ENCODE measurements at regions not wholly inside any gene's neighbourhood (a gene's known extent, or its start where the extent isn't known, plus 50 kb on each side); places are given as distances from the start of the nearest gene placed in this dataset.

- TF ChIP-seq, protein P1, sequence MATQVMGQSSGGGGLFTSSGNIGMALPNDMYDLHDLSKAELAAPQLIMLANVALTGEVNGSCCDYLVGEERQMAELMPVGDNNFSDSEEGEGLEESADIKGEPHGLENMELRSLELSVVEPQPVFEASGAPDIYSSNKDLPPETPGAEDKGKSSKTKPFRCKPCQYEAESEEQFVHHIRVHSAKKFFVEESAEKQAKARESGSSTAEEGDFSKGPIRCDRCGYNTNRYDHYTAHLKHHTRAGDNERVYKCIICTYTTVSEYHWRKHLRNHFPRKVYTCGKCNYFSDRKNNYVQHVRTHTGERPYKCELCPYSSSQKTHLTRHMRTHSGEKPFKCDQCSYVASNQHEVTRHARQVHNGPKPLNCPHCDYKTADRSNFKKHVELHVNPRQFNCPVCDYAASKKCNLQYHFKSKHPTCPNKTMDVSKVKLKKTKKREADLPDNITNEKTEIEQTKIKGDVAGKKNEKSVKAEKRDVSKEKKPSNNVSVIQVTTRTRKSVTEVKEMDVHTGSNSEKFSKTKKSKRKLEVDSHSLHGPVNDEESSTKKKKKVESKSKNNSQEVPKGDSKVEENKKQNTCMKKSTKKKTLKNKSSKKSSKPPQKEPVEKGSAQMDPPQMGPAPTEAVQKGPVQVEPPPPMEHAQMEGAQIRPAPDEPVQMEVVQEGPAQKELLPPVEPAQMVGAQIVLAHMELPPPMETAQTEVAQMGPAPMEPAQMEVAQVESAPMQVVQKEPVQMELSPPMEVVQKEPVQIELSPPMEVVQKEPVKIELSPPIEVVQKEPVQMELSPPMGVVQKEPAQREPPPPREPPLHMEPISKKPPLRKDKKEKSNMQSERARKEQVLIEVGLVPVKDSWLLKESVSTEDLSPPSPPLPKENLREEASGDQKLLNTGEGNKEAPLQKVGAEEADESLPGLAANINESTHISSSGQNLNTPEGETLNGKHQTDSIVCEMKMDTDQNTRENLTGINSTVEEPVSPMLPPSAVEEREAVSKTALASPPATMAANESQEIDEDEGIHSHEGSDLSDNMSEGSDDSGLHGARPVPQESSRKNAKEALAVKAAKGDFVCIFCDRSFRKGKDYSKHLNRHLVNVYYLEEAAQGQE (IDR thresholded peaks at IDR 0.05; ENCODE audit: borderline replicate concordance): no peak
- TF ChIP-seq, protein P1 (CRISPR knock-in tag; IDR thresholded peaks at IDR 0.05; ENCODE audit: low read depth): no peak
- no peak for TF ChIP-seq ZNF77 (CRISPR knock-in tag; IDR thresholded peaks at IDR 0.05)
- no peak for TF ChIP-seq CTBP1 (IDR thresholded peaks at IDR 0.05; ENCODE audit: borderline replicate concordance)
- TF ChIP-seq CREB1 (IDR thresholded peaks at IDR 0.05): no peak
- TF ChIP-seq CREB1 (CRISPR knock-in tag; IDR thresholded peaks at IDR 0.05): no peak
Measured at GRCh38 chr12:25397001-25397400, 146.3 kb upstream of the KRAS start (continued).
